K562 (cell line): ENCODE measurements at regions not wholly inside any gene's neighbourhood (a gene's known extent, or its start where the extent isn't known, plus 50 kb on each side); places are given as distances from the start of the nearest gene placed in this dataset.

Source experiments
- NFIX ChIP-seq: fragments of 250-450 bp; sonication (Bioruptor Pico); IDR thresholded peaks from 2 replicates; pipeline ENCODE4 v1.4.0; 2020; ENCODE audit warnings: low read depth, mild to moderate bottlenecking, moderate library complexity
- ZNF146 ChIP-seq: IDR thresholded peaks from one replicate; pipeline ENCODE4 v1.6.1; 2018; ENCODE audit warnings: missing compliant biosample characterization; ENCODE audit not compliant: unreplicated experiment
- ZNF717 ChIP-seq: fragments of 250-450 bp; sonication (Bioruptor Pico); IDR thresholded peaks from 2 replicates; pipeline ENCODE4 v1.5.0; 2021
- TF ChIP-seq, protein P1 (sequence below): fragments of 450-650 bp; IDR thresholded peaks from 2 replicates; pipeline ENCODE4 v1.6.1; 2016; ENCODE audit warnings: low read depth
- TF ChIP-seq, protein P2 (sequence below): fragments of 450-650 bp; IDR thresholded peaks from 2 replicates; pipeline ENCODE4 v1.7.1; 2018; ENCODE audit warnings: mild to moderate bottlenecking, low read depth; ENCODE audit not compliant: partially characterized antibody

DNA sequence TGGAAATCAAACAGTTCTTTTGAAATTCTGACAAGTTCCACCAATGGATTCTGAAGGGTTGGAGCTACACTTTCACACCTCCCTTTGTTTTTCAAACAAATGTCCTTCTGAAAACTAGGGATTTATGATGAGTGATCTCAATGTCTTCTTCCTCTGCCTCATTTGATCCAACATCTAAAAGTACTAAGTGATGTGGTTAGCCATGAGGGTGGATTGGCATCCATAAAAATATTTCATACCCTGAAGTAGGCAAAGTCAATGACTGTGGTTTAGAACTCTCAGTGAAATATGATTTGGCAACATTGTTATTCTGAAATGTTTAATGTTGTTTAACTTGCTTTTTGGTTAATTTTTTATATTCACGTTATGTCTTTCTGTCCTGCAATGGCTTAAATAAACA is 136.9 kb downstream of the MBL2 start (continued):
- TF ChIP-seq, protein P1, sequence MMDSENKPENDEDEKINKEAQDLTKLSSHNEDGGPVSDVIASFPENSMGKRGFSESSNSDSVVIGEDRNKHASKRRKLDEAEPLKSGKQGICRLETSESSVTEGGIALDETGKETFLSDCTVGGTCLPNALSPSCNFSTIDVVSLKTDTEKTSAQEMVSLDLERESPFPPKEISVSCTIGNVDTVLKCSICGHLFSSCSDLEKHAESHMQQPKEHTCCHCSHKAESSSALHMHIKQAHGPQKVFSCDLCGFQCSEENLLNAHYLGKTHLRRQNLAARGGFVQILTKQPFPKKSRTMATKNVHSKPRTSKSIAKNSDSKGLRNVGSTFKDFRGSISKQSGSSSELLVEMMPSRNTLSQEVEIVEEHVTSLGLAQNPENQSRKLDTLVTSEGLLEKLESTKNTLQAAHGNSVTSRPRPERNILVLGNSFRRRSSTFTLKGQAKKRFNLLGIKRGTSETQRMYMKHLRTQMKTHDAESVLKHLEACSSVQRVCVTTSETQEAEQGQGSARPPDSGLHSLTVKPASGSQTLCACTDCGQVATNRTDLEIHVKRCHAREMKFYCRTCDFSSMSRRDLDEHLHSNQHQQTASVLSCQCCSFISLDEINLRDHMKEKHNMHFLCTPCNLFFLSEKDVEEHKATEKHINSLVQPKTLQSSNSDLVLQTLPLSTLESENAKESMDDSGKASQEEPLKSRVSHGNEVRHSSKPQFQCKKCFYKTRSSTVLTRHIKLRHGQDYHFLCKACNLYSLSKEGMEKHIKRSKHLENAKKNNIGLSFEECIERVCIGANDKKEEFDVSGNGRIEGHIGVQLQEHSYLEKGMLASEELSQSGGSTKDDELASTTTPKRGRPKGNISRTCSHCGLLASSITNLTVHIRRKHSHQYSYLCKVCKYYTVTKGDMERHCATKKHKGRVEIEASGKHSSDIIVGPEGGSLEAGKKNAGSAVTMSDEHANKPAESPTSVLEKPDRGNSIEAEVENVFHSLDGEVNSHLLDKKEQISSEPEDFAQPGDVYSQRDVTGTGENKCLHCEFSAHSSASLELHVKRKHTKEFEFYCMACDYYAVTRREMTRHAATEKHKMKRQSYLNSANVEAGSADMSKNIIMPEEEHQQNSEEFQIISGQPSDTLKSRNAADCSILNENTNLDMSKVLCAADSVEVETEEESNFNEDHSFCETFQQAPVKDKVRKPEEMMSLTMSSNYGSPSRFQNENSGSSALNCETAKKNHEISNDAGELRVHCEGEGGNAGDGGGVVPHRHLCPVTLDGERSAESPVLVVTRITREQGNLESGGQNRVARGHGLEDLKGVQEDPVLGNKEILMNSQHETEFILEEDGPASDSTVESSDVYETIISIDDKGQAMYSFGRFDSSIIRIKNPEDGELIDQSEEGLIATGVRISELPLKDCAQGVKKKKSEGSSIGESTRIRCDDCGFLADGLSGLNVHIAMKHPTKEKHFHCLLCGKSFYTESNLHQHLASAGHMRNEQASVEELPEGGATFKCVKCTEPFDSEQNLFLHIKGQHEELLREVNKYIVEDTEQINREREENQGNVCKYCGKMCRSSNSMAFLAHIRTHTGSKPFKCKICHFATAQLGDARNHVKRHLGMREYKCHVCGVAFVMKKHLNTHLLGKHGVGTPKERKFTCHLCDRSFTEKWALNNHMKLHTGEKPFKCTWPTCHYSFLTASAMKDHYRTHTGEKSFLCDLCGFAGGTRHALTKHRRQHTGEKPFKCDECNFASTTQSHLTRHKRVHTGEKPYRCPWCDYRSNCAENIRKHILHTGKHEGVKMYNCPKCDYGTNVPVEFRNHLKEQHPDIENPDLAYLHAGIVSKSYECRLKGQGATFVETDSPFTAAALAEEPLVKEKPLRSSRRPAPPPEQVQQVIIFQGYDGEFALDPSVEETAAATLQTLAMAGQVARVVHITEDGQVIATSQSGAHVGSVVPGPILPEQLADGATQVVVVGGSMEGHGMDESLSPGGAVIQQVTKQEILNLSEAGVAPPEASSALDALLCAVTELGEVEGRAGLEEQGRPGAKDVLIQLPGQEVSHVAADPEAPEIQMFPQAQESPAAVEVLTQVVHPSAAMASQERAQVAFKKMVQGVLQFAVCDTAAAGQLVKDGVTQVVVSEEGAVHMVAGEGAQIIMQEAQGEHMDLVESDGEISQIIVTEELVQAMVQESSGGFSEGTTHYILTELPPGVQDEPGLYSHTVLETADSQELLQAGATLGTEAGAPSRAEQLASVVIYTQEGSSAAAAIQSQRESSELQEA: no peak
- no peak for TF ChIP-seq NFIX
- TF ChIP-seq ZNF146: no peak
- TF ChIP-seq, protein P2, sequence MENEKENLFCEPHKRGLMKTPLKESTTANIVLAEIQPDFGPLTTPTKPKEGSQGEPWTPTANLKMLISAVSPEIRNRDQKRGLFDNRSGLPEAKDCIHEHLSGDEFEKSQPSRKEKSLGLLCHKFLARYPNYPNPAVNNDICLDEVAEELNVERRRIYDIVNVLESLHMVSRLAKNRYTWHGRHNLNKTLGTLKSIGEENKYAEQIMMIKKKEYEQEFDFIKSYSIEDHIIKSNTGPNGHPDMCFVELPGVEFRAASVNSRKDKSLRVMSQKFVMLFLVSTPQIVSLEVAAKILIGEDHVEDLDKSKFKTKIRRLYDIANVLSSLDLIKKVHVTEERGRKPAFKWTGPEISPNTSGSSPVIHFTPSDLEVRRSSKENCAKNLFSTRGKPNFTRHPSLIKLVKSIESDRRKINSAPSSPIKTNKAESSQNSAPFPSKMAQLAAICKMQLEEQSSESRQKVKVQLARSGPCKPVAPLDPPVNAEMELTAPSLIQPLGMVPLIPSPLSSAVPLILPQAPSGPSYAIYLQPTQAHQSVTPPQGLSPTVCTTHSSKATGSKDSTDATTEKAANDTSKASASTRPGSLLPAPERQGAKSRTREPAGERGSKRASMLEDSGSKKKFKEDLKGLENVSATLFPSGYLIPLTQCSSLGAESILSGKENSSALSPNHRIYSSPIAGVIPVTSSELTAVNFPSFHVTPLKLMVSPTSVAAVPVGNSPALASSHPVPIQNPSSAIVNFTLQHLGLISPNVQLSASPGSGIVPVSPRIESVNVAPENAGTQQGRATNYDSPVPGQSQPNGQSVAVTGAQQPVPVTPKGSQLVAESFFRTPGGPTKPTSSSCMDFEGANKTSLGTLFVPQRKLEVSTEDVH: no peak
- TF ChIP-seq ZNF717 (CRISPR knock-in tag): no peak
